ENCODE measurements at regions not wholly inside any gene's neighbourhood (a gene's known extent, or its start where the extent isn't known, plus 50 kb on each side); places are given as distances from the start of the nearest gene placed in this dataset.

DNA sequence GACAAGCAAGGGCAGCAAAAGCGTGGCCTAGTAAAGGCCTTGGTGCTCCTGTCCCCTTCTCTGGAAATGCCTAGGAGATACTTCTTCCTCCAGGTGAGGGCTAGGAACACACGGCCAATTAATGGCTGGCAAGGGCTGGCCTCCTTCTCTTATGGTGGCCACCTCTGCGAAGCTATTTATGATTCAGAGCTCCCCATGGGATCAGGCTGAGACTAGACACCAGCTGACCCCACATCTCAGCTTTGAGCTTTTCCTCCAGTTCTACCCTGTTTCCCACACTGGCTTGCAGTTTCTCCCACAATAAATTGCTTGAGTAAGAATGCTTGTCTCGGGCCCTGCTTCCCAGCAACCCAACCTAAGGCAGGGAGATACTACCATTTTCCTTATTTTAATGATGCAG, 53.7 kb downstream of the CAMK2N1 start:
- DNase-seq (ENCODE audit: low read depth): no peak
- no peaks in the 10 kb centered on the region for H3K36me3 ChIP-seq (ENCODE audit: control insufficient read depth, insufficient read depth, low read length)
- TF ChIP-seq, protein P1, sequence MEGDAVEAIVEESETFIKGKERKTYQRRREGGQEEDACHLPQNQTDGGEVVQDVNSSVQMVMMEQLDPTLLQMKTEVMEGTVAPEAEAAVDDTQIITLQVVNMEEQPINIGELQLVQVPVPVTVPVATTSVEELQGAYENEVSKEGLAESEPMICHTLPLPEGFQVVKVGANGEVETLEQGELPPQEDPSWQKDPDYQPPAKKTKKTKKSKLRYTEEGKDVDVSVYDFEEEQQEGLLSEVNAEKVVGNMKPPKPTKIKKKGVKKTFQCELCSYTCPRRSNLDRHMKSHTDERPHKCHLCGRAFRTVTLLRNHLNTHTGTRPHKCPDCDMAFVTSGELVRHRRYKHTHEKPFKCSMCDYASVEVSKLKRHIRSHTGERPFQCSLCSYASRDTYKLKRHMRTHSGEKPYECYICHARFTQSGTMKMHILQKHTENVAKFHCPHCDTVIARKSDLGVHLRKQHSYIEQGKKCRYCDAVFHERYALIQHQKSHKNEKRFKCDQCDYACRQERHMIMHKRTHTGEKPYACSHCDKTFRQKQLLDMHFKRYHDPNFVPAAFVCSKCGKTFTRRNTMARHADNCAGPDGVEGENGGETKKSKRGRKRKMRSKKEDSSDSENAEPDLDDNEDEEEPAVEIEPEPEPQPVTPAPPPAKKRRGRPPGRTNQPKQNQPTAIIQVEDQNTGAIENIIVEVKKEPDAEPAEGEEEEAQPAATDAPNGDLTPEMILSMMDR (IDR thresholded peaks at IDR 0.05; ENCODE audit: insufficient read depth, low read length, poor library complexity, severe bottlenecking): no peak
- no peak overlapping the region for H3K4me3 ChIP-seq (ENCODE audit: low read depth, low read length)
- H3K27me3 ChIP-seq (ENCODE audit: control insufficient read depth, insufficient read depth, low read length): peaks cover 5% of the 10 kb centered on the region

DNA sequence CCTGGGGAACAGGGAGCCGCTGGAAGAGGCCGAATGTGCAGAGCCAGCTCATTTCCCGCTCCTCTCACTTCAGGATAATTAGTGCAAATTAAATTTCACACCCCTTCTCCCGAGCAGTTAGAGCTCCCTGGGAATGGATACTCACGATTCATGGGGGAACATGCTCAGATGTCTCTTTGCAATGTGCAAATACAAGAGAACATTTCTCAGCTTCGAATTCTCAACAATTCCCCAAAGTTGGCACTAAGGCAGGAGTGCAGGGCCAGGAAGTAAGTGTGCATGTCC, 54.9 kb downstream of the CAMK2N1 start:
- Histone ChIP-seq H3K36me3 (ENCODE audit: control insufficient read depth, insufficient read depth, low read length) (no peaks in the 10 kb centered on the region), H3K27me3 (ENCODE audit: control insufficient read depth, insufficient read depth, low read length) (peaks cover 2% of the 10 kb centered on the region), H3K4me3 (ENCODE audit: low read depth, low read length) (no peak overlapping the region)
- TF ChIP-seq, protein P1 (IDR thresholded peaks at IDR 0.05; ENCODE audit: insufficient read depth, low read length, poor library complexity, severe bottlenecking): no peak
- no peak for DNase-seq (ENCODE audit: low read depth)

DNA sequence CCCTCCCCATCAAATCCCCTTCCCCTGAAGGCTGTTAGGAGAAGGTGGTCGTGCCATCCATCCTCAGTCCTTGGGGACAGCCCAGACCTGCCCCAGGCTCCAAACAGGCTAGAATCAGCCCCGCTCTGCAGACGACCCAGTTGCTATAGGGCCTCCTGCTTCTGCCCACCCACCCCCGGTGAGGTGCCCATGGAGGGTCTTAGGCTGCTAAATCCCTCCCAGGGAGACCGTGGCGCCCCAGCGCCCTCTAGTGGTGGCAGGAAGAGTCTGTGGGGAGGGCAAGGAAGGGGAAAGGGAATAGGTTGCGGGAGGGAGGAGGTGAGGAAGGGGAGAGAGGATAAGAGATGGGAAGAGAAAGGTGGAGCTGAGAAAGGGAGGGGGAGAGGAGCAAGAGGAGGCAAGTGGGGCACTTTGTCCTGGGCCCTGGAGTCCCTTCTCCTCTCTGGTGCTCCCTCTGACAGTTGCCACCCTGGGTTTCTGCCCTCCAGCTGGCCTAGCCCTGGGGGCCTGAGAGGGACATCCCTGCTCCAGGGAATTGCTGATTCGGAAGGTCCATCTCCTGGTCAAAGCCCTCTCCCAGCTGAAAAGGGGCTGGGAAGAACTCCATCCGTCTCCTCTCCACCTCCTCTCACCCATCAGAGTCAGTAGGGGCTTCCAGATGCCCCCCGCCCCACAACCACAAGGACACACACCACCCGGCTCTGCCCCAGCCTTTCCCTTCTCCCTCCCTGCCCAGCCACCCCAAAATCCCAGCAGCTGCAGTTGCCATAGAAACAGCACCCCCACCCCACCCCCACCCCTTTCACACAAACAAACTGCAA, 55.4 kb downstream of the CAMK2N1 start:
- H3K27me3 ChIP-seq (ENCODE audit: control insufficient read depth, insufficient read depth, low read length): peaks cover 2% of the 10 kb centered on the region
- no peak overlapping the region for H3K4me3 ChIP-seq (ENCODE audit: low read depth, low read length)
- no peaks in the 10 kb centered on the region for H3K36me3 ChIP-seq (ENCODE audit: control insufficient read depth, insufficient read depth, low read length)
- DNase-seq (ENCODE audit: low read depth): no peak
- TF ChIP-seq, protein P1 (IDR thresholded peaks at IDR 0.05; ENCODE audit: insufficient read depth, low read length, poor library complexity, severe bottlenecking): peak; percentile 87

DNA sequence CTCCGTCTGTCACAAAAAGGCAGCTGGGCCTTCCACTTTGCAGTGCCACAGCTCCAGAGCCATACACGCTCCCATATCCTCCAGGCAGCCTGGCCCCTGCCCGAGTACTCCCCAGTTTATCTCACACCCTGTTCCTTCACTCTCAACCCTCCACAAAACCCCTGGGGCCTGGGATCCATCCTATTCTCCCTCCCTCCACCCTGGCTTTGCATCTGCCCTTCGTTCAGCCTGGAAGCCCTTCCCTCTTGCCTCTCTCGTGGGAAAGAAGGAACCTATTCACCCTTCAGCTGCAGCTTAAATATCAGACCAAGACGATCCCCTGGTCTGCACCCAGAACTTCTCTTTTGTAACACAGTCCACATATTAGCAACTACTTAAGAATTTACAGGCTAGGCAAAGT, 56.7 kb downstream of the CAMK2N1 start:
- Histone ChIP-seq H3K4me3 (ENCODE audit: low read depth, low read length) (no peak overlapping the region), H3K27me3 (ENCODE audit: control insufficient read depth, insufficient read depth, low read length) (no peaks in the 10 kb centered on the region), H3K36me3 (ENCODE audit: control insufficient read depth, insufficient read depth, low read length) (no peaks in the 10 kb centered on the region)
- TF ChIP-seq, protein P1 (IDR thresholded peaks at IDR 0.05; ENCODE audit: insufficient read depth, low read length, poor library complexity, severe bottlenecking): no peak
- no peak for DNase-seq (ENCODE audit: low read depth)

DNA sequence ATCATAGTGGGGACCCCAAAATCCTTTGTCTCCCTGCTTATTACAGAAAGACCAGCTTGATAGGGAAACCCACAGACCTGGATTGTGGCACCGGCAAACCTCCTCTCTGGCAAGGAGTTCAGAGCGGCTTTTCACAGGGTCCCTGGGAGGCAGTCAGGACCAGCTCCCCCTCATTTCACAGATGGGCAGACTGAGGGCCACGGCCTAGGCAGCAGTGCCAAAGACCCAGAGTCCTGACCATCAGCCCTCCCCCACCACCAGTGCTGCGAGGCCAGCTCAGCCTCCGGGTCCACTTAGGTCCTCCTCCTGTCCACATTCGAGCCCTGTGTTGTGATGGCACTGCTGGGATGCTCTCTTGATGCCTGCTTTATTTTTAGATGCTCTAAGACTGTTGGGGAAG, 57.2 kb downstream of the CAMK2N1 start:
- no peak overlapping the region for H3K4me3 ChIP-seq (ENCODE audit: low read depth, low read length)
- H3K36me3 ChIP-seq (ENCODE audit: control insufficient read depth, insufficient read depth, low read length): no peaks in the 10 kb centered on the region
- TF ChIP-seq, protein P1 (IDR thresholded peaks at IDR 0.05; ENCODE audit: insufficient read depth, low read length, poor library complexity, severe bottlenecking): no peak
- no peak for DNase-seq (ENCODE audit: low read depth)
- no peaks in the 10 kb centered on the region for H3K27me3 ChIP-seq (ENCODE audit: control insufficient read depth, insufficient read depth, low read length)

DNA sequence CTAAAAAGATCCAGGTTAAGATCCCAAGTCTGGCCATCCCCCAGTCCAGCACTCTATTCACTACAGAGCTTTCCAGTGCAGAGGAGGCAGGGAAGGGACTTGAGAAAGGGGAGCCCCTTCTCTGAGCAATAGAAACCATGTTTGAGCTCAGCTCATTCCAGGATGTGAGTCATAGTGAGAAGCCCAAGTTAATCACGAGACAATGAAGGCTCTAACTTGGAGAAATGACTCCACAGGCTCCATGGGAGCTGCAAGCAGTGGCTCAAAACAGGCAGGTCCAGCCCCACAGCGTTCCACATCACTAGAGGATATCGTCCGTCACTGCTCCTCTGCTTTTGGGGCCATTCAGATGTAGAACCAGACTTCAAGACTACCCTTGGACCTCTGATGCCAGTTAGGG, 59.1 kb downstream of the CAMK2N1 start:
- Histone ChIP-seq H3K4me3 (ENCODE audit: low read depth, low read length) (no peak overlapping the region), H3K27me3 (ENCODE audit: control insufficient read depth, insufficient read depth, low read length) (no peaks in the 10 kb centered on the region), H3K36me3 (ENCODE audit: control insufficient read depth, insufficient read depth, low read length) (no peaks in the 10 kb centered on the region)
- peak; percentile 86 for DNase-seq (ENCODE audit: low read depth)
- TF ChIP-seq, protein P1 (IDR thresholded peaks at IDR 0.05; ENCODE audit: insufficient read depth, low read length, poor library complexity, severe bottlenecking): no peak
